Inflammatory macrophage treated with lipopolysaccharide for 1 hour (primary cell): ENCODE measurements at regions not wholly inside any gene's neighbourhood (a gene's known extent, or its start where the extent isn't known, plus 50 kb on each side); places are given as distances from the start of the nearest gene placed in this dataset.

ENCODE experiments used
- DNase-seq, 2 donors: peaks; one replicate each; pipeline ENCODE4 v3.0.0-alpha.2; 2020 to 2022

DNA sequence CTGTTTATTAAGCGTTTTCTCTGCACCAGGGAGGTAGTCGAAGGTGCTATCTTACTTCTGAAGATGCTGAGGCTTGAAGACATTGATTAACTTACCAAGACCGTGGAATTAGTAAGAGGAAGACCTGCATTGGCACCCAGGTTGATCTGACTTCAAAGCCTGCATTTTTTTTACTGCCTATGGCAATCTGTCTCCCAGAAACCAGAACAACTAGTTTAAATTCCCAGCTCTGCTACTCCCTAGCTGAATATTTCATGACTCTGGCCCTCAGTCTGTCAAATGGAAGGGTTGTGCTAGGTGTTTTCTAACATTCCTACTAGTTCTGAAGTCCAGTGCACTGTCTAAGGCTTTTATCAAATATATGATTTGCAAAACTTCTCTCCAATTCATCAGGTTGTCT, 52.0 kb upstream of the GRAMD1B start:
- no peak for DNase-seq

GRCh38 chr11:123377355-123377754, 52.7 kb upstream of the GRAMD1B start:
- no peak for DNase-seq

DNA sequence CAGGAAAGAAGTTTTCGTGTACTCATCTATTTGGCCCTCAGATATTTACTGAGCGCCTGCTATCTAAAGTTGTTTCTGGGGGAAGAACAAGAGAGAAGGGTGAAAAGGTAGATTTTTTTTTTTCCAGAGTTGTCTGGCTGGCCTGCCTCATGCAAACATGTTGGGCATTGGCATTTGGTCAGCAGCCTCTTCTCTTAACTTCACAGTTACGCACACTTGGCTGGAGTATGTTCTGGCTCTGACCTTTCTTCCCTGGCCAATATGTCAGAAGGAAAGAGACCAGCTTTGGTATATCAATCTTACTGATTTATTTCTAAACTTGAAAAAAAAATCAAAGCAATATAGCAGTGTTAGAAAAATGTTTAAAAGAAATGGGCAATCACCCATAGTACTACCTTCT, 54.2 kb upstream of the GRAMD1B start:
- no peak for DNase-seq

DNA sequence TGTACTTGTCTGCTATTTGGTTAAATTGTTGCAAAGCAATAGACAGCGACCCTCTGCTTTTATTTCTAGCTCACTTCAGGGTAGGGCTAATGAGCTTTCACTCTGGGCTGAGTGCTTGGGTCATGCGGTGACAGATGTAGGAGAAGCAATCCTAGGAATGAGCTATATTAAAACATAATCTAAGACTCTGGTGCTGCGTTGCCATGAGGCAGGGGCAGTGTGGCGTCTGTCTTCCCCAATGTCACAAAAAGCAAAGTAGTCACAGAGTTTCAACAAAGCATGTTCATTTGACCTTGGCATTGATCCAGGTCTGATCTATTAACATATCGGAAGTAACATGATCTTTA, 55.5 kb upstream of the GRAMD1B start:
- DNase-seq, result no peak

GRCh38 chr11:123373754-123374621, 56.1 kb upstream of the GRAMD1B start:
- no peak for DNase-seq

DNA sequence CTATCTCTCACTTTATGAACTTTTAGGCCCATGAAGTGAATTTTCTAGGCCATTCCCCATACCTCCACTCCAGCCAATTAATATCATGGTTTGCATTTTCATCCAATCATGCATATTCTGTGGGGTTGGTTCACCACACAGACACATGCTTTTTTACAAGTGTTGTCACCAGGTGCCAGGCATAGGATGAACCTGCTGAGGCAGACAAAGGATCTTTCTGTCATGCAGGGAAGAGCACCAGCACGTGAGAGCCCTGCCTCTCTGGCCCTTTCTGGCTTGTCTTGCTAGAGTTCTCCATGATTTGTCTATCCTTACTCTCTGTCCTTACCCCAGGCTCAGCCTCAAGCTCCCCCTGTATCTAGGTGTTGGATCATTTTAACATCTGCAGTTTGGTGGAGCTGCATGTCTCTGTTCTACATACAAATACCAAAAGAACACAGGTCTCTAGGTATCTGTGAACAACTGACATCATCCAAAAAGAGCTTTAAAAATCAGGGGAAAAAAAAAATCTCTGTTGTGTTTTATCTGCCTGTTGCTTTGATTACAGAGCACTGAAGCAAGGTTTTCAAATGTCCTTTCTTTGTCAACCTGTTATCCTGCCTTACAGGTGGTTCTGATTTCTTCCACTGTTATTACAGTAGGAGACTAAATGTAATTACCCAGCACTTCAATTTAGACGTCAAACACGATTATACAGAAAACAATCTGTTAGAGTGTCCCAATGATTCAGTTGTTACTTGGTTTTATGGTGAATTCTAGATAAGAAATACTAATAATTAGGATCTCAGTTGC, 58.4 kb upstream of the GRAMD1B start:
- no peak for DNase-seq

DNA sequence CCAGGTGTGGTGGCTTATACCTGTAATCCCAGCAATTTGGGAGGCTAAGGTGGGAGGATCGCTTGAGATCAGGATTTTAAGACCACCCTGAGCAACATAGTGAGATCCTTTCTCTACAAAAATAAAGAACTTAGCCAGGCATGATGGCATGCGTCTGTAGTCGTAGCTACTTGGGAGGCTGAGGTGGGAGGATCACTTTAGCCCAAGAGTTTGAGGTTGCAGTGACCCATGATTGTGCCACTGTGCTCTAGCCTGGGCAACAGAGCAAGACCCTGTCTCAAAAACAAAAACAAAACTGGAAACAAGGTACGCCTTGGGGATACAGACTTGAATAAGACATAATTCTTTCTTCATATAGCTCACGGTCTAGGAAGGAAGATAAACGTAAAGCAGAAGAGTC, 63.1 kb upstream of the GRAMD1B start:
- DNase-seq, result no peak

DNA sequence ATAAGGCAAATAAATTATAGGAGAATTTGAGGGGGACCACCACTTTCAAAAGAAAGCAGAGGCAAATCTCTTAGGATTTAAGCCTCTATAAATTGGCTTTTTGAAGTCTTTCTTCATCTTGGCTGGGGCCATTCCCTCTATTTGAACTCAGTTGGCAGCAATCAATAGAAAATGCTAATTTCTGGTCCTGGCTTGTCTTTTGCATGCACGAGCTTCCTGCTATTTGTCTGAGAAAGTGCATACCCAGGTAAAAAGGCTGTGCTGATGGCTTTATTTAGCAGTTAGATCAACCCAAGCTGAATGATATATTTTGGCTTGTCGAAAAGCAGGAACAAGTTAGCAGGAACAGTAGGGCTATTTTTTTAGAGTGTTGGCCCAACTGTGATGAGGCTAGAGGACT, 64.1 kb upstream of the GRAMD1B start:
- DNase-seq, result no peak

GRCh38 chr11:123364080-123364479, 66.0 kb upstream of the GRAMD1B start:
- no peak for DNase-seq

- no peak for DNase-seq
Observed at GRCh38 chr11:123363556-123363955, 66.5 kb upstream of the GRAMD1B start.

GRCh38 chr11:123362941-123363340, 67.1 kb upstream of the GRAMD1B start:
- no peak for DNase-seq

- DNase-seq, result peak; percentile 58 to 83
Observed at GRCh38 chr11:123362186-123362585, 67.9 kb upstream of the GRAMD1B start.

GRCh38 chr11:123361110-123361509, 69.0 kb upstream of the GRAMD1B start:
- no peak for DNase-seq

- no peak for DNase-seq
Observed at GRCh38 chr11:123360267-123360936, 69.7 kb upstream of the GRAMD1B start.

GRCh38 chr11:123357990-123358827, 71.9 kb upstream of the GRAMD1B start:
- peak; percentile 10 to 13 for DNase-seq

GRCh38 chr11:123357353-123357989, 72.6 kb upstream of the GRAMD1B start:
- no peak for DNase-seq

DNA sequence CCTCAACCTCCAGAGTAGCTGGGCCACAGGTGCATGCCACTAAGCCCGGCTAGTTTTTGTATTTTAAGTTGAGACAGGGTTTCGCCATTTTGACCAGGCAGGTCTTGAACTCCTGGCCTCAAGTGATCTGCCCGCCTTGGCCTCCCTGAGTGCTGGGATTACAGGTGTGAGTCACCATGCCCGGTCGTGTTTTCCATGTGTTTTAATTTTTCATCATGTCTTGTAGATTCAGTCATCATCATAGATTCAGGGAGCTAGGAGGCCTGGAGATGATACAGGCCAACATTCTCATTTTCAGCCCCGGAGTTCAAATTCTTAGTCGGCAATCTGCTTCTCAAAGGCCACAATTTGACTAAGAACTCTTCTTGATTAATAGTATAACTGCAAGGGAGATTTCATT, 73.5 kb upstream of the GRAMD1B start:
- DNase-seq, result no peak

DNA sequence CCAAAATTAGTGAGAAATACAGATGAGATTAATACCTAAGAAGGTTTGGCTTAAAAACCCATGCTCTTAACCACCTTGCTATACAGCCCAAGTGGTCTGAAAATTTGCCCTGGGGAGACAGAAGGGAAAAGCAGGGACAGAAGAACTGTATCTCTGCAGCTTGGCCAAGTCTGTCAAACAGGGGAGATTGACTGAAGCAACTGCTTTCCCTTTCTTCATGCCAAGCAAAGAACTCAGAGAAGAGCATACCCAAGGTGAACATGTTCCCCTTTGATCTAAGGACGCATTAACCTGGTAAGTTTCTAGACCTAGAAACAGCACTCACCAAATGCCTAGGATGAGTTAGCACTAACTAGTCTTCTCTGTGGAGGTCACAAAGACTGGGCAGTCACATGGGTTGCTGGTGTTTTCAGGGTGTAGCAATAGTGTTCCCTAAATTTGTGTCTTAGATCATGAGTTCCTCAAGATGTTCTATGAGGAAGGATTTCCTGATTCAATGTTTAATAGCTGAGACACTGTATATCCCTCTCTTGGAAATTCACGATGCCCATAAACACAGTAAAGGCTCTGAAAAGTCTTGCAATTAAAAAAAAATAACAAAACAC, 75.6 kb upstream of the GRAMD1B start:
- DNase-seq, result peak; percentile 40 to 68

GRCh38 chr11:123351375-123351774, 78.7 kb upstream of the GRAMD1B start:
- DNase-seq, result no peak

GRCh38 chr11:123349382-123349781, 80.7 kb upstream of the GRAMD1B start:
- DNase-seq, result no peak

GRCh38 chr11:123344790-123345357, 85.2 kb upstream of the GRAMD1B start:
- no peak for DNase-seq
